GM12878 (cell line): ENCODE measurements at regions not wholly inside any gene's neighbourhood (a gene's known extent, or its start where the extent isn't known, plus 50 kb on each side); places are given as distances from the start of the nearest gene placed in this dataset.
"Not testable (repeated sequence)": the region's sequence is repeated elsewhere in the genome, so short reads cannot be mapped to it uniquely, and the experiment has no call there.

Experiments used
- JUND ChIP-seq: IDR thresholded peaks from 2 replicates; pipeline ENCODE4 v1.6.1; 2012; ENCODE audit warnings: low read depth, mild to moderate bottlenecking, low read length, improper control_type of control experiment, moderate library complexity
- MEF2A ChIP-seq: IDR thresholded peaks from 2 replicates; pipeline ENCODE4 v1.6.1; 2011; ENCODE audit warnings: low read depth, mild to moderate bottlenecking, low read length, moderate library complexity; ENCODE audit not compliant: insufficient read depth
- MXI1 ChIP-seq: fragments of 150-350 bp; IDR thresholded peaks from 2 replicates; pipeline ENCODE4 v1.6.1; 2011; ENCODE audit warnings: low read depth, mild to moderate bottlenecking, inconsistent platforms, low read length, improper control_type of control experiment
- TCF12 ChIP-seq: IDR thresholded peaks from 2 replicates; pipeline ENCODE4 v1.6.1; 2011; ENCODE audit warnings: low read depth, mild to moderate bottlenecking, low read length
- TF ChIP-seq, protein P1 (sequence below), 3 experiments: IDR thresholded peaks in 2 of 3; conservative IDR thresholded peaks in 1 of 3; 2 replicates each; pipeline ENCODE4 v1.5.1; 2011; ENCODE audit warnings: low read depth in 3 of 3, low read length in 3 of 3, mild to moderate bottlenecking in 3 of 3, control low read depth in 2 of 3, moderate library complexity in 2 of 3, inconsistent platforms in 1 of 3, mixed read lengths in 1 of 3; ENCODE audit not compliant: control insufficient read depth in 2 of 3, insufficient read depth in 1 of 3; ENCODE audit errors: extremely low read depth in 1 of 3

GRCh38 chr11:83383838-83384237, 97.7 kb upstream of the CCDC90B start:
- TF ChIP-seq TCF12, MXI1, JUND, MEF2A: not testable (repeated sequence)
- TF ChIP-seq, protein P1, sequence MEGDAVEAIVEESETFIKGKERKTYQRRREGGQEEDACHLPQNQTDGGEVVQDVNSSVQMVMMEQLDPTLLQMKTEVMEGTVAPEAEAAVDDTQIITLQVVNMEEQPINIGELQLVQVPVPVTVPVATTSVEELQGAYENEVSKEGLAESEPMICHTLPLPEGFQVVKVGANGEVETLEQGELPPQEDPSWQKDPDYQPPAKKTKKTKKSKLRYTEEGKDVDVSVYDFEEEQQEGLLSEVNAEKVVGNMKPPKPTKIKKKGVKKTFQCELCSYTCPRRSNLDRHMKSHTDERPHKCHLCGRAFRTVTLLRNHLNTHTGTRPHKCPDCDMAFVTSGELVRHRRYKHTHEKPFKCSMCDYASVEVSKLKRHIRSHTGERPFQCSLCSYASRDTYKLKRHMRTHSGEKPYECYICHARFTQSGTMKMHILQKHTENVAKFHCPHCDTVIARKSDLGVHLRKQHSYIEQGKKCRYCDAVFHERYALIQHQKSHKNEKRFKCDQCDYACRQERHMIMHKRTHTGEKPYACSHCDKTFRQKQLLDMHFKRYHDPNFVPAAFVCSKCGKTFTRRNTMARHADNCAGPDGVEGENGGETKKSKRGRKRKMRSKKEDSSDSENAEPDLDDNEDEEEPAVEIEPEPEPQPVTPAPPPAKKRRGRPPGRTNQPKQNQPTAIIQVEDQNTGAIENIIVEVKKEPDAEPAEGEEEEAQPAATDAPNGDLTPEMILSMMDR (IDR thresholded peaks at IDR 0.05 in 2 of 3, conservative IDR thresholded peaks at IDR 0.05 in 1 of 3; ENCODE audit: control insufficient read depth in 2 of 3, extremely low read depth in 1 of 3, insufficient read depth in 1 of 3, low read depth in 3 of 3, low read length in 3 of 3) = not testable (repeated sequence)
